Neural crest cell (in vitro differentiated cells): ENCODE measurements at regions not wholly inside any gene's neighbourhood (a gene's known extent, or its start where the extent isn't known, plus 50 kb on each side); places are given as distances from the start of the nearest gene placed in this dataset.

Experiments used
- DNase-seq: peaks from one replicate; pipeline ENCODE4 v3.0.0; 2021; ENCODE audit warnings: low read depth, mixed read lengths, low spot score
- H3K27ac Mint-ChIP-seq: one replicate; pipeline ENCODE4 v1.8.0; 2021; ENCODE audit warnings: mild to moderate bottlenecking, mixed read lengths; ENCODE audit not compliant: unreplicated experiment
- H3K27me3 Mint-ChIP-seq: 2 replicates; pipeline ENCODE4 v1.8.0; 2021; ENCODE audit warnings: low read depth, mild to moderate bottlenecking, mixed read lengths
- H3K36me3 Mint-ChIP-seq: 2 replicates; pipeline ENCODE4 v1.8.0; 2021; ENCODE audit warnings: low read depth, mild to moderate bottlenecking, mixed read lengths
- H3K4me1 Mint-ChIP-seq: 2 replicates; pipeline ENCODE4 v1.8.0; 2021; ENCODE audit warnings: mixed read lengths
- H3K4me3 Mint-ChIP-seq: one replicate; pipeline ENCODE4 v1.8.0; 2021; ENCODE audit warnings: mild to moderate bottlenecking, mixed read lengths
- H3K9me3 Mint-ChIP-seq: 2 replicates; pipeline ENCODE4 v1.8.0; 2021; ENCODE audit warnings: mixed read lengths
- TF ChIP-seq, protein P1 (sequence below): fragments of 200-600 bp; sonication (generic); conservative IDR thresholded peaks from 2 replicates; pipeline ENCODE4 v1.5.0; 2021; ENCODE audit warnings: antibody characterized with exemption, mild to moderate bottlenecking

DNA sequence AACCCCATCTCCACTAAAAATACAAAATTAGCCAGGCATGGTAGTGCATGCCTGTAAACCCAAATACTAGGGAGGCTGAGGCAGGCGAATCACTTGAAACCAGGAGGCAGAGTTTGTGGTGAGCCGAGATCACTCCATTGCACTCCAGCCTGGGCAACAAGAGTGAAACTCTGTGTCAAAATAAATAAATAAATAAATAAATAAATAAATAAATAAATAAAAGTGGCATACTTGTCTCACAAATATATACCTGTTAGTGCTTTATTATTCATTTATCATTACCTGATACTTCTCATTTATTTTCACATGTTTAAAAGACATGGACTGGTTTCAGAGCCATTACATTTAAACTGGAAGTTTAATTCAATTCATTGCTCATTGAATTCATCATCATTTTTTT, 491.4 kb upstream of the CDH7 start:
- no peaks in the 10 kb centered on the region for H3K27me3 Mint-ChIP-seq
- H3K4me3 Mint-ChIP-seq: no peak overlapping the region
- TF ChIP-seq, protein P1, sequence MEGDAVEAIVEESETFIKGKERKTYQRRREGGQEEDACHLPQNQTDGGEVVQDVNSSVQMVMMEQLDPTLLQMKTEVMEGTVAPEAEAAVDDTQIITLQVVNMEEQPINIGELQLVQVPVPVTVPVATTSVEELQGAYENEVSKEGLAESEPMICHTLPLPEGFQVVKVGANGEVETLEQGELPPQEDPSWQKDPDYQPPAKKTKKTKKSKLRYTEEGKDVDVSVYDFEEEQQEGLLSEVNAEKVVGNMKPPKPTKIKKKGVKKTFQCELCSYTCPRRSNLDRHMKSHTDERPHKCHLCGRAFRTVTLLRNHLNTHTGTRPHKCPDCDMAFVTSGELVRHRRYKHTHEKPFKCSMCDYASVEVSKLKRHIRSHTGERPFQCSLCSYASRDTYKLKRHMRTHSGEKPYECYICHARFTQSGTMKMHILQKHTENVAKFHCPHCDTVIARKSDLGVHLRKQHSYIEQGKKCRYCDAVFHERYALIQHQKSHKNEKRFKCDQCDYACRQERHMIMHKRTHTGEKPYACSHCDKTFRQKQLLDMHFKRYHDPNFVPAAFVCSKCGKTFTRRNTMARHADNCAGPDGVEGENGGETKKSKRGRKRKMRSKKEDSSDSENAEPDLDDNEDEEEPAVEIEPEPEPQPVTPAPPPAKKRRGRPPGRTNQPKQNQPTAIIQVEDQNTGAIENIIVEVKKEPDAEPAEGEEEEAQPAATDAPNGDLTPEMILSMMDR: no peak
- peaks cover 4% of the 10 kb centered on the region for H3K4me1 Mint-ChIP-seq
- no peak overlapping the region for H3K27ac Mint-ChIP-seq
- no peaks in the 10 kb centered on the region for H3K36me3 Mint-ChIP-seq
- DNase-seq: no peak
- H3K9me3 Mint-ChIP-seq: no peaks in the 10 kb centered on the region

GRCh38 chr18:65257149-65257548, 493.7 kb upstream of the CDH7 start:
- no peaks in the 10 kb centered on the region for H3K27me3 Mint-ChIP-seq
- no peak overlapping the region for H3K27ac Mint-ChIP-seq
- H3K4me3 Mint-ChIP-seq: no peak overlapping the region
- H3K4me1 Mint-ChIP-seq: peaks cover 4% of the 10 kb centered on the region
- TF ChIP-seq, protein P1: no peak
- no peak for DNase-seq
- H3K36me3 Mint-ChIP-seq: no peaks in the 10 kb centered on the region
- H3K9me3 Mint-ChIP-seq: no peaks in the 10 kb centered on the region

DNA sequence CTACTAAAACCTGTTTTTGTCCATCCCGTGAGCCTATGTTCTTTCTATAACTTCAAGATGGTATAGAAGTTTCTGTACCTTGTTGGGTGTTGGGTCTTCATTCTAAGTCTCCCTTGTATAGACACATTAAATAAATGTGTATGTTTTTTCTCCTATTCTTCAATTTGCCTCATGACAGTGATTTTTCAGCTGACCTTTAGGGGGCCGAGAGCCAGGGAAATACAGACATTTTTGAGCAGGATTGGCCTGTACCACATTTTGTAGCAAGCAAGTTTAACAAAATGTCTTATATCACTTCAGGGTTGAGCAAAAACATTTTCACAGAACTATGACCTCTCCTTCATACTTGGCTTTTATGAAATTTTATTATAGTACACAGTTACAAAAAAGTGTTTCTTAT, 495.4 kb upstream of the CDH7 start:
- TF ChIP-seq, protein P1: no peak
- Mint-ChIP-seq H3K4me1 (peaks cover 4% of the 10 kb centered on the region), H3K27me3 (no peaks in the 10 kb centered on the region), H3K27ac (no peak overlapping the region), H3K36me3 (no peaks in the 10 kb centered on the region), H3K9me3 (no peaks in the 10 kb centered on the region), H3K4me3 (no peak overlapping the region)
- no peak for DNase-seq

DNA sequence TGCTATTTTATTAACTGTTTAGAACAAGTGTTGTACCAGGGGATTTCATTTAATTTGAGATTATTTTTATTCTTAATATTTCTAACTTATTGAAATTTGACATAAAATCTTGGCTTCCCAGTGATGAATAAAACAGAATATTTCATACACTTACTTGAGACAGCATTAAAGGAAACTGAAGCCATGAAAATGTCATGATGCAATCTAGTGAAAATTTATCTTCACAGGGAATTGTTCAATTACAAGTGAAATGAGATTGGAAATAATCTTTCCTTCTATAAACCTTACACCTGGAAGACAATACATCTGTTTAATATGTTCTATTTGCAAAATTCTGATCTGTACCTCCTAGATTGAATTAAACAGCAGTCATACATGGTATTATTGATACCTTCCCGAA, 511.0 kb upstream of the CDH7 start:
- H3K4me1 Mint-ChIP-seq: peaks cover 6% of the 10 kb centered on the region
- H3K9me3 Mint-ChIP-seq: no peaks in the 10 kb centered on the region
- TF ChIP-seq, protein P1: no peak
- H3K27ac Mint-ChIP-seq: no peak overlapping the region
- H3K4me3 Mint-ChIP-seq: no peak overlapping the region
- H3K27me3 Mint-ChIP-seq: no peaks in the 10 kb centered on the region
- no peak for DNase-seq
- H3K36me3 Mint-ChIP-seq: no peaks in the 10 kb centered on the region

DNA sequence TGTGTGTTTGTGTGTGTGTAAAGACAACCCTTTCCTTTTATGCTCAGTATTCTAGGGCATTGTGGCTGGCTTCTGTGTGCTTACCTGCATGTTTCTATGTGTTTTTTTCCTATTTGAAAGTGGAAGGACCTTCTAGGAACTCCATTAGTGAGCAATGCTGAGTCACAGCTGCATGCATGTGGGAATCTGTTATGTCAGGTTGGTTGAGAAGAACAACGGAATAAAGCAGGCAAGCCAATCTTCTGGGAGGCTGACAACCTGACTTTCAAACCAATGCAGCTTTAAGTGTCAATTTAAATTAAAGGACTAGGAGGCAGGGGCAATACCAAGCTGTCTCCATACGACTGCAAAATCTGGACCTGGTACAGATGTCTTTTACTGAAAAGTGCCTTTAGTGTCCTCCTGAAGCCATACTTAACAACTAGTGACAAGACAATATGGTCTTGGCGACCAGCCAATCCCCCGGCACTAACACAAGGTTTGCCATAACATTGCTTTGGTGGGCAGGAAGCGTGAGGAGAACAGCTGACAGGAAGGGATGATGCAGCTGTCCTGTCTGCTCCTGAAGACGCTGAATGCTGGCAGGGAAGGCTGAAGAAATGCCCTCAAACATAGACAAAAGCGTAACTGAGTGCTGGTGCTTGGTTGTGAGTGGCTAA, 514.7 kb upstream of the CDH7 start:
- Mint-ChIP-seq H3K4me1 (peaks cover 6% of the 10 kb centered on the region), H3K27me3 (no peaks in the 10 kb centered on the region), H3K36me3 (no peaks in the 10 kb centered on the region), H3K27ac (no peak overlapping the region), H3K4me3 (no peak overlapping the region), H3K9me3 (no peaks in the 10 kb centered on the region)
- no peak for DNase-seq
- TF ChIP-seq, protein P1: no peak
